SU-DHL-6 (cell line): ENCODE measurements at regions not wholly inside any gene's neighbourhood (a gene's known extent, or its start where the extent isn't known, plus 50 kb on each side); places are given as distances from the start of the nearest gene placed in this dataset.

Source experiments
- H2AFZ ChIP-seq: fragments of 200-600 bp; sonication (generic); 2 replicates; pipeline ENCODE4 v1.6.1; 2014; ENCODE audit warnings: low read depth, mild to moderate bottlenecking, moderate library complexity, mixed read lengths, antibody characterized with exemption, low read length; ENCODE audit not compliant: severe bottlenecking
- H3F3A ChIP-seq: fragments of 200-600 bp; shearing (Covaris generic); 2 replicates; pipeline ENCODE4 v1.6.0; 2016; ENCODE audit warnings: antibody characterized with exemption, mild to moderate bottlenecking; ENCODE audit not compliant: insufficient read depth
- H3K27ac ChIP-seq: fragments of 200-600 bp; sonication (generic); 2 replicates; pipeline ENCODE4 v1.5.1; 2016; ENCODE audit warnings: low read depth, mild to moderate bottlenecking, low read length, moderate library complexity, mixed read lengths
- H3K27me3 ChIP-seq: fragments of 200-600 bp; sonication (generic), shearing (Covaris generic); 2 replicates; pipeline ENCODE4 v1.6.0; 2014; ENCODE audit warnings: mild to moderate bottlenecking, low read length
- H3K36me3 ChIP-seq: fragments of 200-600 bp; sonication (generic); 2 replicates; pipeline ENCODE4 v1.6.1; 2014; ENCODE audit warnings: mild to moderate bottlenecking, low read length, mixed read lengths
- H3K4me2 ChIP-seq: fragments of 300-600, 200-600 bp; shearing (Covaris generic), sonication (generic); 2 replicates; pipeline ENCODE4 v1.6.0; 2014; ENCODE audit warnings: low read length, low read depth, mild to moderate bottlenecking; ENCODE audit not compliant: poor library complexity, severe bottlenecking
- H3K4me3 ChIP-seq: fragments of 200-600 bp; sonication (generic); 2 replicates; pipeline ENCODE4 v1.5.1; 2014; ENCODE audit warnings: antibody characterized with exemption, low read length, mild to moderate bottlenecking, mixed read lengths; ENCODE audit not compliant: insufficient read depth, poor library complexity, severe bottlenecking
- H3K79me2 ChIP-seq: fragments of 200-600 bp; sonication (generic); 2 replicates; pipeline ENCODE4 v1.6.1; 2014; ENCODE audit warnings: mild to moderate bottlenecking, low read length, moderate library complexity; ENCODE audit not compliant: insufficient read depth
- H3K9ac ChIP-seq: fragments of 200-600 bp; sonication (generic); 2 replicates; pipeline ENCODE4 v1.7.0; 2014; ENCODE audit warnings: mild to moderate bottlenecking, low read length
- H3K9me2 ChIP-seq: fragments of 200-600 bp; sonication (generic); replicated peaks from 2 replicates; pipeline ENCODE4 v1.6.1; 2014; ENCODE audit warnings: low read length; ENCODE audit not compliant: insufficient read depth
- H3K9me3 ChIP-seq: fragments of 200-600 bp; sonication (generic); 2 replicates; pipeline ENCODE4 v1.6.1; 2014; ENCODE audit warnings: low read length, mixed read lengths; ENCODE audit not compliant: insufficient read depth
- H4K20me1 ChIP-seq: fragments of 200-600 bp; sonication (generic); 2 replicates; pipeline ENCODE4 v1.6.1; 2014; ENCODE audit warnings: low read depth, mild to moderate bottlenecking, antibody characterized with exemption, low read length, moderate library complexity, mixed read lengths
- EZH2phosphoT487 ChIP-seq: fragments of 200-600 bp; sonication (generic), shearing (Covaris generic); conservative IDR thresholded peaks from 2 replicates; pipeline ENCODE4 v1.6.1; 2018; ENCODE audit warnings: mild to moderate bottlenecking, antibody characterized with exemption, low read length, moderate library complexity, mixed read lengths
- TF ChIP-seq, protein P1 (sequence below): fragments of 200-600 bp; sonication (generic); IDR thresholded peaks from one replicate; pipeline ENCODE4 v1.5.1; 2017; ENCODE audit warnings: antibody characterized with exemption, mild to moderate bottlenecking, low read length, moderate library complexity; ENCODE audit not compliant: insufficient read depth, poor library complexity, severe bottlenecking

DNA sequence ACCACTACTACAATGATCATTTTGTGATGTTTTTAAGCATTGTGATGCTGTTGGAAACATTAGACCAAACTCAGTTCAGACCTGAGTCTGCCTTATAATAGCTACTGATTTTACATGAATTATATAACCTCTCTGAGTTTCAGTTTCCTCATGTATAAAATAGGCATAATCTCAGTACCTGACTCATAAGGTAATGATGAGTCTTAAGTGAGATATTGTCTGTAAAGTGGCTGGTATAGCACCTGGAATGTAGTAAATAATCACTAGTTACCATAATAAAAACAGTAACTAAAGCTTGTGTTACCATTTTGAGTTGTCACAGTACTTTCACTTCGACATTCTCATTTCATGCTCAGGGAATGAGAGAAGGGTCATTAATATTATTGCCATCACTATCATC, 381.5 kb upstream of the SALL1 start:
- Histone ChIP-seq H3K9me3 (no peaks in the 10 kb centered on the region), H3K9ac (no peak overlapping the region), H3K4me2 (no peak overlapping the region), H2AFZ (no peak overlapping the region), H3K36me3 (no peaks in the 10 kb centered on the region), H4K20me1 (no peaks in the 10 kb centered on the region), H3K9me2 (no peaks in the 10 kb centered on the region), H3F3A (no peaks in the 10 kb centered on the region), H3K79me2 (no peaks in the 10 kb centered on the region), H3K27me3 (no peaks in the 10 kb centered on the region), H3K27ac (no peak overlapping the region), H3K4me3 (no peak overlapping the region)
- TF ChIP-seq, protein P1, sequence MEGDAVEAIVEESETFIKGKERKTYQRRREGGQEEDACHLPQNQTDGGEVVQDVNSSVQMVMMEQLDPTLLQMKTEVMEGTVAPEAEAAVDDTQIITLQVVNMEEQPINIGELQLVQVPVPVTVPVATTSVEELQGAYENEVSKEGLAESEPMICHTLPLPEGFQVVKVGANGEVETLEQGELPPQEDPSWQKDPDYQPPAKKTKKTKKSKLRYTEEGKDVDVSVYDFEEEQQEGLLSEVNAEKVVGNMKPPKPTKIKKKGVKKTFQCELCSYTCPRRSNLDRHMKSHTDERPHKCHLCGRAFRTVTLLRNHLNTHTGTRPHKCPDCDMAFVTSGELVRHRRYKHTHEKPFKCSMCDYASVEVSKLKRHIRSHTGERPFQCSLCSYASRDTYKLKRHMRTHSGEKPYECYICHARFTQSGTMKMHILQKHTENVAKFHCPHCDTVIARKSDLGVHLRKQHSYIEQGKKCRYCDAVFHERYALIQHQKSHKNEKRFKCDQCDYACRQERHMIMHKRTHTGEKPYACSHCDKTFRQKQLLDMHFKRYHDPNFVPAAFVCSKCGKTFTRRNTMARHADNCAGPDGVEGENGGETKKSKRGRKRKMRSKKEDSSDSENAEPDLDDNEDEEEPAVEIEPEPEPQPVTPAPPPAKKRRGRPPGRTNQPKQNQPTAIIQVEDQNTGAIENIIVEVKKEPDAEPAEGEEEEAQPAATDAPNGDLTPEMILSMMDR = no peak
- no peak for TF ChIP-seq EZH2phosphoT487

DNA sequence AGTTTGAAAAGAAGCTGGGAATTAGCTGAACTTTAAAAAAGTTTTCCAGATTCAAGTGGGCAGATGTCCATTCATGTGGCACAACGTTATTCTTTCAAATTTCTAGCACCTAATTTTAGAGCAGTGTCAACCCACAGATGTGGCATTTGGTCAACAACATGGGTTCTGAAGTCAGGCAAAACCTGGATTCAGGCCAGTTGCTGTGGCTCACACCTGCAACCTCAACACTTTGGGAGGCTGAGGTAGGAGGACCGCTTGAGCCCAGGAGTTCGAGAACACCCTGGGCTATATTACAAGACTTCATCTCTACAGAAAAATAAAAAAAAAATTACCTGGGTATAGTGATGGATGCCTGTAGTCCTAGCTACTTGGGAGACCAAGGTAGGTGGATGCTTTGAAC, 380.2 kb upstream of the SALL1 start:
- Histone ChIP-seq H3K79me2 (no peaks in the 10 kb centered on the region), H3K4me3 (no peak overlapping the region), H3K9ac (no peak overlapping the region), H3K27me3 (no peaks in the 10 kb centered on the region), H3K9me3 (no peaks in the 10 kb centered on the region), H3K36me3 (no peaks in the 10 kb centered on the region), H3K27ac (no peak overlapping the region), H3K4me2 (no peak overlapping the region), H4K20me1 (no peaks in the 10 kb centered on the region), H3K9me2 (no peaks in the 10 kb centered on the region), H2AFZ (no peak overlapping the region), H3F3A (no peaks in the 10 kb centered on the region)
- TF ChIP-seq, protein P1 = no peak
- TF ChIP-seq EZH2phosphoT487 = no peak

DNA sequence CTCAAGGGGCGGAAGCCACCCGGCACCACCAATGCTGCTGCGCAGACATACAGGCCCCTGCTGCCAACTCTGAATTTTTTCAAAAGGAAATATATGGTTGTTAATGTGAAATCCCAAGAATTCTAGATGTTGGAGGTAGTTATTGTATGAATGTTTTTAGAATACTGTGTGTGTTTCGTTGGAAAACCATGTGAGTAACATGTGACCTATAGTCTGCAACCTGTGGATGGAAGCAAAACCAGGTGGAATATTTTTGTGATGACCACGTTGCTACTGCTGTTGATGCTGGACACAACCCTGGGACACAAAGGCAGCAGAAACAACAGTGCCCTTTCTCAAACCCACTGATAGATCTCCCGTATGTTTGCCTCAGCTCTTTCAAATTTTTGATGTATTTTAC, 376.3 kb upstream of the SALL1 start:
- TF ChIP-seq, protein P1 = no peak
- TF ChIP-seq EZH2phosphoT487 = no peak
- no peaks in the 10 kb centered on the region for H3F3A ChIP-seq
- H3K36me3 ChIP-seq = no peaks in the 10 kb centered on the region
- H3K27me3 ChIP-seq = no peaks in the 10 kb centered on the region
- no peak overlapping the region for H2AFZ ChIP-seq
- H3K4me2 ChIP-seq = no peak overlapping the region
- no peak overlapping the region for H3K9ac ChIP-seq
- no peak overlapping the region for H3K27ac ChIP-seq
- no peak overlapping the region for H3K4me3 ChIP-seq
- H3K79me2 ChIP-seq = no peaks in the 10 kb centered on the region
- no peaks in the 10 kb centered on the region for H4K20me1 ChIP-seq
- H3K9me3 ChIP-seq = no peaks in the 10 kb centered on the region
- no peaks in the 10 kb centered on the region for H3K9me2 ChIP-seq

DNA sequence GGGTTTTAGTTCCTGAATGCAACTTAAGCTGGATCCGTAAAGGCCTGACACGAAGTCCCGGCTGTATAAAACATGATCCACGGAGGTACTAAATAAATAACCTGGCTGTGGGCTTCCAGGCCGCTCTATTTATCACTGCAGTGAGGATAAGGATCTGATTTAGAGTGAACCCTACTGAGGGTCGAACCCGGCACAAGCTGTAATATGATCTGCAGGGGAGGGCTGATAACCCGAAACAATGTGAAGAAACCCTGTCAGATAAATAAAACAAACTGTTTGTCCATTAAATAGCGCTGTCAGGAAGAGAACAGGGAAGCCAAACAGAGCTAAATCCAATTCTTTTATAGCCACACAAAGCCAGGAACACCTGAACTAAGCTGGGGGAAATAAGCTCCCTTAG, 375.6 kb upstream of the SALL1 start:
- H3F3A ChIP-seq = no peaks in the 10 kb centered on the region
- H3K9ac ChIP-seq = no peak overlapping the region
- H3K9me2 ChIP-seq = no peaks in the 10 kb centered on the region
- no peak overlapping the region for H3K4me3 ChIP-seq
- no peak overlapping the region for H2AFZ ChIP-seq
- H4K20me1 ChIP-seq = no peaks in the 10 kb centered on the region
- H3K27ac ChIP-seq = no peak overlapping the region
- no peaks in the 10 kb centered on the region for H3K36me3 ChIP-seq
- no peak overlapping the region for H3K4me2 ChIP-seq
- no peaks in the 10 kb centered on the region for H3K9me3 ChIP-seq
- TF ChIP-seq, protein P1 = no peak
- H3K79me2 ChIP-seq = no peaks in the 10 kb centered on the region
- H3K27me3 ChIP-seq = no peaks in the 10 kb centered on the region
